HepG2 (cell line): ENCODE measurements at regions not wholly inside any gene's neighbourhood (a gene's known extent, or its start where the extent isn't known, plus 50 kb on each side); places are given as distances from the start of the nearest gene placed in this dataset.

Experiments used
- CBX1 ChIP-seq: IDR thresholded peaks from one replicate; pipeline ENCODE4 v1.6.1; 2016; ENCODE audit warnings: antibody characterized with exemption, low read depth
- NR2C2 ChIP-seq: sonication (generic); formaldehyde crosslinking; IDR thresholded peaks from 2 replicates; pipeline ENCODE4 v1.4.0; 2020; ENCODE audit warnings: missing genetic modification reagents, mild to moderate bottlenecking, moderate library complexity, borderline replicate concordance
- ZNF256 ChIP-seq: sonication (generic); formaldehyde crosslinking; conservative IDR thresholded peaks from 2 replicates; pipeline ENCODE4 v1.4.0; 2020; ENCODE audit warnings: missing genetic modification reagents

GRCh38 chr7:39891894-39892293 lies 58.2 kb upstream of the CDK13 start:
- TF ChIP-seq ZNF256 (CRISPR knock-in tag) (no peak), NR2C2 (CRISPR knock-in tag) (no peak), CBX1 (no peak)
